ENCODE measurements at regions not wholly inside any gene's neighbourhood (a gene's known extent, or its start where the extent isn't known, plus 50 kb on each side); places are given as distances from the start of the nearest gene placed in this dataset.
"Not testable (repeated sequence)": the region's sequence is repeated elsewhere in the genome, so short reads cannot be mapped to it uniquely, and the experiment has no call there.

GRCh38 chr1:198809247-198809646 lies 170.4 kb downstream of the PTPRC start:
- no peak for DNase-seq

- DNase-seq: no peak
Observed at GRCh38 chr1:198811449-198811848, 172.6 kb downstream of the PTPRC start.

GRCh38 chr1:198823626-198824025 lies 184.8 kb downstream of the PTPRC start:
- no peak for DNase-seq

DNA sequence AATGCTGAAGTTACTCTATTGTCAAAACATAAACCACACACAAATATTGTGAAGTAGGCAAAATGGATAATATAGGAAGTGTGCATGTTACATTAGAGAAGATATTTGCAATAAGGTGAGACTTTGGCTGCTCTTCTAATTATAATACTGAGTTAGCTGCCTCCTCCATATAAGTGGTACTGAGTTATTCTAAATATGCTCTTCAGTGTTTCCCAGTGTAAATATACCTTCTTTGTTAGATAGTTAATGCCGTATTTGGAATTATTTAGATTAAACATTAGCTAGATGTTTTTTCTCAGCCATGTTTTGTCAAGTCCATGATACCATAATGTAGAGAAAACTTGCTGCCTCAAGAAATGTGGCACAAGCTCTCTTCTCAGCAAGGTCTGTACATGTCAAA lies 186.4 kb downstream of the PTPRC start:
- DNase-seq: no peak

DNA sequence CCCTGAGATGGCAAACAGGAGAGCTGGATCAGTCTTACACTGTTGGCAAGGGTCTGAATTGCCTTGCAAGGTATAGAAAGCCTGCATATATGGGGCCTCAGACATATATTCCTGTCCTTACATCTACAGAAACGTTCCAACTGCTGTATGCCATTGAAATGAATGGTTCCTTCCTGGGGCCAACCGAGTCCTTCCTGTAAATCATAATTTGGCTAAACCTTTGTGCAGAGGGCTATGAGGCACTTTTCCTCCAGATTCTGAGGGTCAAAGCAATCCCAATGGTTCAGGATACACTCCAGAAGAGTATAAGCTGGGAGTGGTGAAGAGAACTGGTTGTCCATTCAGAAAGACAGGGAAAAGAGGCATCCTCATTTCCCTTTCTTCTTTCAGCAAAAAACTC lies 190.5 kb downstream of the PTPRC start:
- DNase-seq: no peak

GRCh38 chr1:198829944-198830343 lies 191.1 kb downstream of the PTPRC start:
- DNase-seq: no peak

GRCh38 chr1:198830412-198830811 lies 191.6 kb downstream of the PTPRC start:
- peak; percentile 38 for DNase-seq

DNA sequence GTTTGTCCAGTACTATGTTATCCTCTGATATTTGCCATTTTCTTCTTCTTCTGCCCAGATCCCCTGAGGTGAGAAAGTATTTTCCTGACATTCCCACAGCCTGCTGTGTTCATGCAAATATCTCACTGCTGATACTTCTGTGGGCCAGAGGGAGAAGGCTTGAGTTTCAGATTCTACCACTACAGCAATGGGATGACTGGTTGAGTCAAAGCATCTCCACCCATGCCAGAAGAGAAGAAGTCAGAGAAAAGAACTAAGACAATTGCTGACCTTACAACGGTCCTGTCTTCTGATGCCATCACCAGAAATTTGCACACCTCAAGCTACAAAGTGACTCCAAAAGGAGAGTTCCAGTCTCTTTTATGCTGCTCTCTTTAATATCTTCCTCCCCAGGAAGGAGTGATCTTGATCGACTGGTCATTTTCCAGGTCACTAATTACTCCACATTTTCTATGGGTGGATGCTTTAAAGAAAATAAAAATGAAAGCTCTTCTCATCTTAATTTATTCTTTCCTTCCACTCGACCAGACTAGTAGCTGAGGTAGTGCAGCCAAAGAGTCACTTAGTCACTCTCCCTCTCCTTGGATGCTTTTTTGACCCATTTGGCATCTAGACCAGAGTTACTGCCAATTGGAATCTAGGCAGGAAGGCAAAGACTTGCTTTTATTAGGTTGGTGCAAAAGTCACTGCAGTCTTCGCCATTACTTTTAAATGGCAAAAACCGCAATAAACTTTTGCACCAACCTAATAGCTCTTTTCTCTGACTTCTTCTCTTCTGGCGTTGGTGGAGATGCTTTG lies 195.1 kb downstream of the PTPRC start:
- DNase-seq: no peak

GRCh38 chr1:198837278-198838021 lies 198.6 kb downstream of the PTPRC start:
- no peak for DNase-seq

DNA sequence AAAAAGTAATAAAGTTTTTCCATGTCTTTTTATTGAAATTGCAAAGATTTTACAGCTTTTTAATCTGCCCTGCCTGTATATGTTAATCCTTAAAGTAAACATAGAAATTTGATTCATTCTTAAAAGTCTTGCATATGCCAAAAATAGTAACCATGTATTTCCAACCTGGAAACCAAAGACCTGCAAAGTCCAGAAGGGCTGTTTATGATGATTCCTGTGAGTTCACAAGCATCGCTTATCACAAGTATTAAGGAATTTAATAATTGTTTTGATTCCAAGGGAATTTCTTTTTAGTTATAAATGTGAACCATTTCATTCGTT lies 199.1 kb downstream of the PTPRC start:
- DNase-seq: no peak

- DNase-seq: no peak
Observed at GRCh38 chr1:198841477-198841876, 202.6 kb downstream of the PTPRC start.

DNA sequence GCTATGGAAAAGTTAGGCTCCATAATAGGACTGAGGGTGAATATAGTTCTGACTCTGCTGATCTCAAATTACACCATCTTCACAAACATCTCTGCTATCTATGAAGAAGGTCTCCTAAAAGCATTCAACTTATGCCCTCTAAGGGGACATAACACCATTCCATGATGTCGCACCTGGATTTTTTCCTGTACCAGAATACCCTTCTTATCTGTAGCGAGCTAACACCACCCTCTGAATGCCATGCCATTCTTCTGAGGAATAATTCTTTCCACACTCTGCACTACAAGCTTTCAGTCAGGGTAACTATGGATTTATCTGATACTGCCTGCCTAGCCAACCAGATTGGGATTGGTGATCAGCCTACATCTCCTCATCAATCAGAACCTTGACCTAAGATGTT lies 203.8 kb downstream of the PTPRC start:
- no peak for DNase-seq

GRCh38 chr1:198845271-198845670 lies 206.4 kb downstream of the PTPRC start:
- DNase-seq: no peak

GRCh38 chr1:198845851-198846250 lies 207.0 kb downstream of the PTPRC start:
- DNase-seq: no peak

GRCh38 chr1:198846556-198846955 lies 207.7 kb downstream of the PTPRC start:
- no peak for DNase-seq

DNA sequence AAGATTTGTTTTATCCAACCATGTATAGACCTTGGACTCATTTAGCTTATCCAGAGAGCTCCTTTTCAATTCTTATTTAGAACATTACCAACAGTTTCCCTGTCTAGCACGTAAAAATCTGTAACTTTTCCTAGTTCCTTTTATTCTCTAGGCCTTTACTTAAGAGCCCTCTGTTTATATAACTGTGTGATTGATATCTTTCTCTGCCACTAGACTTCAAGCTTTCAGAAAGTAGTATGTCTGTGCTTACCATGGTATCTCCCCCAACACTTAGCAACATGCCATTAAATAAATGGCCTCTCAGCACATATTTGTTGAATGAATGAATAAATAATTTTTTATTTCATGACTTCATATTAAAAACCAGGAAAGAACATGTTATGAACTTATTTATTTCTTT lies 209.4 kb downstream of the PTPRC start:
- no peak for DNase-seq

DNA sequence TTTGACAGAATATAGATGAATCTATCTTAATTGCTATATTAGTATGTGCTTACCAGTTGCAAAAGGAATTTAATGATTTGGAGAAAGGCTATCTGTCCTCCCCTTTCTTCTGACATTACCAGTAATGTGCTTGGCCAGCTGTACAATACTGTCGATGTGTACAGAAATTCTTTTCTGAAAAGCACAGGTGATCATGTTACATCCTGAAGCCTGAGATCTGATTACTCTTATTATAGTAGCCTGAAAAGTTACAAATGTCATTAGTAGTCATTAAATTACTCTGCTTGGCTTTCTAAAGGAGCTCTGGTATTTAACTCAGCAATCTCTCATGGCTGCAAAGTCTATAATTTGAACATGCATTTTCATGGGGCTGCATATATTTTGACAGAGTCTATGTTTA lies 209.8 kb downstream of the PTPRC start:
- no peak for DNase-seq

DNA sequence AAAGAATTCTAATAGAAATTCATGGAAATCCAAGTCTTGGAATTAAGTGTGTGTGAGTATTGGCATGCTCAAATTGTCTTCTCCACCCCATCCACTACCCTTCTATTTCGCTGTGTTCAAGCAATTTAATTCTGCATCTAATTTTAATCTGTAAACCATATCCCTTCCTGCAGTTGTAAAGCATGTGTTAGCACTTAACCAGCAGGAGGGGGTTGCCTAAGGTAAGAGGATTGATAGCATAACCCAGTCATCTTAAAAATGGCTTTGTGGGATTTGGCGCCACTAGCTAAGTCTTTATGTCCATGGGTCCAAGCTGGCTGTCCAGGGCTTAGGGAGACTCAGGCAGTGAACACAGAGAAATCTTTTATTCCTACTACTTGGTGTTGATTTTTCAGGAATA lies 210.3 kb downstream of the PTPRC start:
- no peak for DNase-seq

DNA sequence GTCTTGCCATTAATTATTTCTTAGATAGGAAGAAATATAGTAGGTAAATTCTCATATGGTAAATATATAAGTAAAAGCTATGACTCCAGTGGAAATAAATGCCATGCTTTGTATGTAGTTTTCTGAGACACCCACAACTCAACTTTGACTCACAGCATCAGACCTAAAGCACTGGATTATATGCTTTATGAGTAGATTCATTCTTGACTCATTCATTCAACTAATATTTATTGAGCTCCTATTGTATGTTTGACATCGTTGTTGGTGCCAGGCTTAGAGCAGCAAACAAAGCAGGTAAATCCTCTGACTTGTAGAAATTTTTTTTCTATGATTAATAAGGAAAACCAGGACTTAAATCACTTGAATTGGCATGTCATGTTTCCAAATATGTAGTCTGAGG lies 211.4 kb downstream of the PTPRC start:
- DNase-seq: no peak

GRCh38 chr1:198850966-198851365 lies 212.1 kb downstream of the PTPRC start:
- not testable (repeated sequence) for DNase-seq

DNA sequence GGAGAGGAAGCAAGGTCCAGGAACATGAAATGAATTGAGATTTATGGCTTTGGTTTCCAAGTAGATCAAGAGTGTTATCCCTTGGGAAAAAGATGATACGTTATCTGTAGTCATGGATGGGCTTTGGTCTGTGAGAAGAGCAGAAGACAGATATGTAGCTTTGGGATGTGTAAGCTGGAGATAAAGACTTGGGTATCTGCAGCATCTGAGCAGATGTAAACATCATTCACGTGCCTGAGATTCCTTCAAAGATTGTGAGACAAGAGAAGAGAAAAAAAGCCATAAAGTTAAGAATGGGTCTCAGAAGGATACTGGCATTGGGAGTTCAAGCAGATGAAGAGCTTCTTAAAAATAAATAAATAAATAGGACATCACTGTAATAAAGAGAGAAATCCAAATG lies 217.8 kb downstream of the PTPRC start:
- no peak for DNase-seq

DNA sequence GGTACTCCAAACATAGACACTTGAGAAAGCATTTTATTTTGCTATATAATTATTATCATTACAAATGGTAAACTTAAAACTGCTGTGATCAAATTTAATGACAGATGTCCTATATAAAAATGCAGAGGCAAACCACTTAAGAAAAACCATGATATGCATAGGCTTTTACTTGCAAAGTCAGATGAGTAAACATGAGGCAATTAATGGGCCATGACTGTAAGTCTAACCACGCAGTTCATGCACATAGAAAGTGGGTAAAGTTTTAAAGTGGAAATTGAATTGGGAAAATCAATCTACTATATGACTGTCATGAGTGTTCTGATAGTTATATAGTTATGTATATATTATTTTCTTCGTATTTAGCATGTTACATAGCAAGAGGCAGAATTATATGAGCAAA lies 219.2 kb downstream of the PTPRC start:
- DNase-seq: no peak

GRCh38 chr1:198860371-198860770 lies 221.5 kb downstream of the PTPRC start:
- DNase-seq: no peak

- no peak for DNase-seq
Observed at GRCh38 chr1:198861636-198862035, 222.8 kb downstream of the PTPRC start.
